Endodermal cell (in vitro differentiated cells): ENCODE measurements at regions not wholly inside any gene's neighbourhood (a gene's known extent, or its start where the extent isn't known, plus 50 kb on each side); places are given as distances from the start of the nearest gene placed in this dataset.

Experiments
- DNase-seq: peaks from one replicate; pipeline ENCODE4 v3.0.0-alpha.2; 2017
- H3K27ac ChIP-seq: 2 replicates; pipeline ENCODE4 v1.5.1; 2013; ENCODE audit warnings: mild to moderate bottlenecking, low read depth, low read length, moderate library complexity
- H3K27me3 ChIP-seq: 2 replicates; pipeline ENCODE4 v1.6.1; 2013; ENCODE audit warnings: mild to moderate bottlenecking, low read length, moderate library complexity; ENCODE audit not compliant: insufficient read depth, control insufficient read depth, poor library complexity, severe bottlenecking
- H3K36me3 ChIP-seq: 2 replicates; pipeline ENCODE4 v1.7.0; 2013; ENCODE audit warnings: mild to moderate bottlenecking, low read length, moderate library complexity; ENCODE audit not compliant: control insufficient read depth, insufficient read depth
- H3K4me1 ChIP-seq: one replicate; pipeline ENCODE4 v1.7.0; 2013; ENCODE audit warnings: low read length; ENCODE audit not compliant: control insufficient read depth, insufficient read depth
- H3K4me3 ChIP-seq: 2 replicates; pipeline ENCODE4 v1.5.1; 2013; ENCODE audit warnings: mild to moderate bottlenecking, low read length, moderate library complexity
- H3K9ac ChIP-seq: 2 replicates; pipeline ENCODE4 v1.6.1; 2013; ENCODE audit warnings: mild to moderate bottlenecking, low read length, moderate library complexity; ENCODE audit not compliant: poor library complexity, severe bottlenecking; ENCODE audit errors: extremely low read depth
- H3K9me3 ChIP-seq: 2 replicates; pipeline ENCODE4 v1.6.1; 2013; ENCODE audit warnings: mild to moderate bottlenecking, low read length, moderate library complexity; ENCODE audit not compliant: control insufficient read depth
- H3K27ac Mint-ChIP-seq: 2 replicates; pipeline ENCODE4 v1.8.0; 2020; ENCODE audit warnings: mixed read lengths
- H3K27me3 Mint-ChIP-seq: 2 replicates; pipeline ENCODE4 v1.8.0; 2021; ENCODE audit warnings: mild to moderate bottlenecking, mixed read lengths; ENCODE audit not compliant: insufficient read depth
- H3K36me3 Mint-ChIP-seq: 2 replicates; pipeline ENCODE4 v1.8.0; 2020; ENCODE audit warnings: low read depth, mixed read lengths
- H3K4me1 Mint-ChIP-seq: 2 replicates; pipeline ENCODE4 v1.8.0; 2020; ENCODE audit warnings: mixed read lengths
- H3K4me3 Mint-ChIP-seq: 2 replicates; pipeline ENCODE4 v1.8.0; 2020; ENCODE audit warnings: mild to moderate bottlenecking, moderate library complexity, mixed read lengths
- H3K9me3 Mint-ChIP-seq: 2 replicates; pipeline ENCODE4 v1.8.0; 2020; ENCODE audit warnings: mild to moderate bottlenecking, mixed read lengths
- WGBS, 2 experiments: methylation state at CpG; one replicate each; pipeline versions ENCODE4 v1.1.5 to v1.1.7; 2013; ENCODE audit warnings: missing lambda C conversion rate in 2 of 2, mixed read lengths in 1 of 2; ENCODE audit not compliant: insufficient coverage in 1 of 2, insufficient read length in 1 of 2; 5-methylcytosine and 5-hydroxymethylcytosine counted together
- TF ChIP-seq, protein P1 (sequence below): fragments of 200-600 bp; sonication (generic); conservative IDR thresholded peaks from 2 replicates; pipeline ENCODE4 v1.5.0; 2021; ENCODE audit warnings: antibody characterized with exemption, mild to moderate bottlenecking

GRCh38 chr4:125551466-125551865, 236.7 kb downstream of the FAT4 start:
- Mint-ChIP-seq H3K27me3 (no peaks in the 10 kb centered on the region), H3K27ac (no peak overlapping the region)
- 80 to 93% methylated on average over 1 of the region's 2 CpGs for WGBS, 2 experiments

DNA sequence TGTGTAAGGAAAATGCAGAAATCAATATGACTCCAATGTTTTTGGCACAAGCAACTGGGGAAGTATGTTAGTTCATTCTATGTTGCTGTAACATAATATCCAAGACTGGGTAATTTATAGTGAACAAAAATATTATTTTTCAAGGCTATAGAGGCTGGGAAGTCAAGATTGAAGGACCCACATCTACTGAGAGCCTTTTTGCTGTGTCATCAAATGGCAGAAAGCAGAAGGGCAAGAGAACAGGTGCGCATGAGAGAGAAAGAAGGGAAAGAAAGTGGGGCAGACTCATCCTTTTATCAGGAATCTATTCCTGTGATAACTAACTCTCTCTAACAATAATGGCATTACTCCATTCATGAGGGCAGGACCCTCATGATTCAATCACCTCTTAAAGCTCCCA, 237.2 kb downstream of the FAT4 start:
- no peak overlapping the region for H3K27ac Mint-ChIP-seq
- TF ChIP-seq, protein P1, sequence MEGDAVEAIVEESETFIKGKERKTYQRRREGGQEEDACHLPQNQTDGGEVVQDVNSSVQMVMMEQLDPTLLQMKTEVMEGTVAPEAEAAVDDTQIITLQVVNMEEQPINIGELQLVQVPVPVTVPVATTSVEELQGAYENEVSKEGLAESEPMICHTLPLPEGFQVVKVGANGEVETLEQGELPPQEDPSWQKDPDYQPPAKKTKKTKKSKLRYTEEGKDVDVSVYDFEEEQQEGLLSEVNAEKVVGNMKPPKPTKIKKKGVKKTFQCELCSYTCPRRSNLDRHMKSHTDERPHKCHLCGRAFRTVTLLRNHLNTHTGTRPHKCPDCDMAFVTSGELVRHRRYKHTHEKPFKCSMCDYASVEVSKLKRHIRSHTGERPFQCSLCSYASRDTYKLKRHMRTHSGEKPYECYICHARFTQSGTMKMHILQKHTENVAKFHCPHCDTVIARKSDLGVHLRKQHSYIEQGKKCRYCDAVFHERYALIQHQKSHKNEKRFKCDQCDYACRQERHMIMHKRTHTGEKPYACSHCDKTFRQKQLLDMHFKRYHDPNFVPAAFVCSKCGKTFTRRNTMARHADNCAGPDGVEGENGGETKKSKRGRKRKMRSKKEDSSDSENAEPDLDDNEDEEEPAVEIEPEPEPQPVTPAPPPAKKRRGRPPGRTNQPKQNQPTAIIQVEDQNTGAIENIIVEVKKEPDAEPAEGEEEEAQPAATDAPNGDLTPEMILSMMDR: no peak
- H3K4me1 ChIP-seq: no peaks in the 10 kb centered on the region
- H3K9ac ChIP-seq: no peak overlapping the region
- H3K4me3 Mint-ChIP-seq: no peak overlapping the region
- H3K4me1 Mint-ChIP-seq: no peaks in the 10 kb centered on the region
- no peaks in the 10 kb centered on the region for H3K36me3 ChIP-seq
- peaks cover 7% of the 10 kb centered on the region for H3K9me3 Mint-ChIP-seq
- no peak for DNase-seq
- peaks cover 3% of the 10 kb centered on the region for H3K36me3 Mint-ChIP-seq
- H3K27ac ChIP-seq: no peak overlapping the region
- no peaks in the 10 kb centered on the region for H3K9me3 ChIP-seq
- H3K27me3 Mint-ChIP-seq: no peaks in the 10 kb centered on the region
- H3K4me3 ChIP-seq: no peak overlapping the region
- WGBS, 2 experiments: 78% methylated on average over 1 of the region's 1 CpG; no CpG with 5 or more reads in 1 of the 2 experiments
- H3K27me3 ChIP-seq: no peaks in the 10 kb centered on the region

More at GRCh38 chr4:125551466-125551865, 236.7 kb downstream of the FAT4 start:
- Mint-ChIP-seq H3K36me3 (no peaks in the 10 kb centered on the region), H3K9me3 (peaks cover 3% of the 10 kb centered on the region), H3K4me1 (no peaks in the 10 kb centered on the region), H3K4me3 (no peak overlapping the region)
- peaks cover 5% of the 10 kb centered on the region for H3K9me3 ChIP-seq
- H3K27me3 ChIP-seq: no peaks in the 10 kb centered on the region
- no peak overlapping the region for H3K27ac ChIP-seq
- TF ChIP-seq, protein P1: no peak
- no peak overlapping the region for H3K9ac ChIP-seq
- no peaks in the 10 kb centered on the region for H3K4me1 ChIP-seq
- no peak for DNase-seq
- no peaks in the 10 kb centered on the region for H3K36me3 ChIP-seq
- H3K4me3 ChIP-seq: no peak overlapping the region

- no peak for DNase-seq
- Histone ChIP-seq H3K4me1 (no peaks in the 10 kb centered on the region), H3K9ac (no peak overlapping the region), H3K9me3 (peaks cover 5% of the 10 kb centered on the region), H3K27me3 (no peaks in the 10 kb centered on the region), H3K36me3 (no peaks in the 10 kb centered on the region), H3K4me3 (no peak overlapping the region), H3K27ac (no peak overlapping the region)
- Mint-ChIP-seq H3K4me3 (no peak overlapping the region), H3K9me3 (peaks cover 24% of the 10 kb centered on the region), H3K4me1 (no peaks in the 10 kb centered on the region), H3K36me3 (no peaks in the 10 kb centered on the region), H3K27me3 (no peaks in the 10 kb centered on the region), H3K27ac (no peak overlapping the region)
- TF ChIP-seq, protein P1: no peak
- whole genome bisulfite sequencing, 2 experiments: 92 to 100% methylated on average over 2 to 3 of the region's 3 CpGs
Observed at GRCh38 chr4:125572601-125573000, 257.8 kb downstream of the FAT4 start.
